ENCODE measurements at regions not wholly inside any gene's neighbourhood (a gene's known extent, or its start where the extent isn't known, plus 50 kb on each side); places are given as distances from the start of the nearest gene placed in this dataset.

DNA sequence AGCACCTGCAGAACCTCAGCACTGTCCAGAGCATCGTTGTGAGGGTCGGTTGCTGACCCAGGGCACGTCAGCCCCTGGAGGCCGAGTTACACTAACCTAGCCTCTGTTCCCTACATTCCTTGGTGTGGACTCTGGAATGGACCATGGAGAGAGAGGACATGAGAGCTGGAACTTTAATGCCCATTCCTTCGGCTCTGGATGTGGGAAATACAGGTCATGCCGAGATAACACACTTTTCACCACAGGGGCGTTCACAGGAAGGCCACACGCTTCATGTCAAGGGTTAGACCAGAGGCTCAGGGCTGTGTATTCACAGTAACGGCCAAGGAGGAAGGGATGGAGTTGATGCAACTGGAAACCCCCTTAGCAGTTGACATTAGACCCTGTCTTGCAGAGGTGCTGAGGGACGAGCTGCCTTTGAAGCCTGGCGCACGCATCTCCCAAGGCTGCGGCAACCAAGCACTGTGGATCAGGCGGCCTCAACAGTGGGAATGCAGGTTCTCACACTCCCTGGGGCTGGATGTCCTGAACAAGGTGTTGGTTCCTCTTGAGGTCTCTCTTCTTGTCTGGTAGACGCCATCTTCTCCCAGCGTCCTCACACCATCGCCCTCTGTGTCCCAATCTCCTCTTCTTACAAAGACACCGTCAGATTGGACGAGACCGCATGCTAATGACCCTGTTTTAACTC is 245.2 kb downstream of the KLF6 start:
- no peak for TF ChIP-seq SIN3A (IDR thresholded peaks at IDR 0.05; ENCODE audit: borderline replicate concordance, insufficient read depth, low read length)
- TF ChIP-seq FOXP2 (optimal IDR thresholded peaks at IDR 0.05; ENCODE audit: borderline replicate concordance, extremely low read depth, extremely low read length, insufficient read depth): no peak
- no peak for TF ChIP-seq TAF1 (IDR thresholded peaks at IDR 0.05; ENCODE audit: borderline replicate concordance, insufficient read depth, low read length)
- TF ChIP-seq, protein P1, sequence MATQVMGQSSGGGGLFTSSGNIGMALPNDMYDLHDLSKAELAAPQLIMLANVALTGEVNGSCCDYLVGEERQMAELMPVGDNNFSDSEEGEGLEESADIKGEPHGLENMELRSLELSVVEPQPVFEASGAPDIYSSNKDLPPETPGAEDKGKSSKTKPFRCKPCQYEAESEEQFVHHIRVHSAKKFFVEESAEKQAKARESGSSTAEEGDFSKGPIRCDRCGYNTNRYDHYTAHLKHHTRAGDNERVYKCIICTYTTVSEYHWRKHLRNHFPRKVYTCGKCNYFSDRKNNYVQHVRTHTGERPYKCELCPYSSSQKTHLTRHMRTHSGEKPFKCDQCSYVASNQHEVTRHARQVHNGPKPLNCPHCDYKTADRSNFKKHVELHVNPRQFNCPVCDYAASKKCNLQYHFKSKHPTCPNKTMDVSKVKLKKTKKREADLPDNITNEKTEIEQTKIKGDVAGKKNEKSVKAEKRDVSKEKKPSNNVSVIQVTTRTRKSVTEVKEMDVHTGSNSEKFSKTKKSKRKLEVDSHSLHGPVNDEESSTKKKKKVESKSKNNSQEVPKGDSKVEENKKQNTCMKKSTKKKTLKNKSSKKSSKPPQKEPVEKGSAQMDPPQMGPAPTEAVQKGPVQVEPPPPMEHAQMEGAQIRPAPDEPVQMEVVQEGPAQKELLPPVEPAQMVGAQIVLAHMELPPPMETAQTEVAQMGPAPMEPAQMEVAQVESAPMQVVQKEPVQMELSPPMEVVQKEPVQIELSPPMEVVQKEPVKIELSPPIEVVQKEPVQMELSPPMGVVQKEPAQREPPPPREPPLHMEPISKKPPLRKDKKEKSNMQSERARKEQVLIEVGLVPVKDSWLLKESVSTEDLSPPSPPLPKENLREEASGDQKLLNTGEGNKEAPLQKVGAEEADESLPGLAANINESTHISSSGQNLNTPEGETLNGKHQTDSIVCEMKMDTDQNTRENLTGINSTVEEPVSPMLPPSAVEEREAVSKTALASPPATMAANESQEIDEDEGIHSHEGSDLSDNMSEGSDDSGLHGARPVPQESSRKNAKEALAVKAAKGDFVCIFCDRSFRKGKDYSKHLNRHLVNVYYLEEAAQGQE (IDR thresholded peaks at IDR 0.05; ENCODE audit: insufficient read depth in 1 of 2, low read depth in 2 of 2, low read length in 2 of 2): no peak
